ENCODE measurements at regions not wholly inside any gene's neighbourhood (a gene's known extent, or its start where the extent isn't known, plus 50 kb on each side); places are given as distances from the start of the nearest gene placed in this dataset.

DNA sequence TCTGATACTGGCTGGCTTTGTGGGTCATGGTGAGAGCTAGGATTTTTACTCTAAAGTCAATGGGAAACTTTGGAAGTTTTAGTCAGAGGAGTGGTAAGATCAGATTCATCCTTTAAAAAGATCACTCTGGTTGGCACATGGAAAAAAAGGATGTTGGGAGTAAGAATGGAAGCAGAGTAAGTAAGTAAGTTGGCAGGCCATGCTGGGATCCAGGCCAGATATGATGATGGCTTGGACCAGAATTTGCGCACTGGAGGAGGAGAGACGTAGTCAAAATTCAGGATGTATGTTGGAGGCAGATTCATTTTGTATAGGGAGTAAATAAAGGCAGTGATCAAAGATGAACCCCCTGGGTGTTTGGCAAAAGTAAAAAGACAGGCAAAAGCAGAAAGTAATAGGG lies 283.3 kb upstream of the THSD7B start (continued):
- no peak for TF ChIP-seq ZBED1 (IDR thresholded peaks at IDR 0.05; ENCODE audit: borderline replicate concordance)
- TF ChIP-seq DPF2 (IDR thresholded peaks at IDR 0.05) = no peak
- TF ChIP-seq CBX3 (IDR thresholded peaks at IDR 0.05; ENCODE audit: borderline replicate concordance, low read depth) = no peak
- TF ChIP-seq, protein P1, sequence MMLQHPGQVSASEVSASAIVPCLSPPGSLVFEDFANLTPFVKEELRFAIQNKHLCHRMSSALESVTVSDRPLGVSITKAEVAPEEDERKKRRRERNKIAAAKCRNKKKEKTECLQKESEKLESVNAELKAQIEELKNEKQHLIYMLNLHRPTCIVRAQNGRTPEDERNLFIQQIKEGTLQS (IDR thresholded peaks at IDR 0.05; ENCODE audit: borderline replicate concordance, extremely low read depth, low read depth, low read length) = no peak

GRCh38 chr2:136479696-136480095 lies 285.6 kb upstream of the THSD7B start:
- H3K4me3 ChIP-seq = no peak overlapping the region
- H3K4me1 ChIP-seq (ENCODE audit: control insufficient read depth, insufficient read depth, low read length) = no peaks in the 10 kb centered on the region
- ChIA-PET CTCF (no interaction called here), RAD21 (ENCODE audit: unreplicated experiment) (no interaction called here), SMC1A (ENCODE audit: uncharacterized antibody, unreplicated experiment) (no interaction called here), POLR2A (no interaction called here)
- H3K27me3 ChIP-seq (replicated peaks in 1 of 2; ENCODE audit: control insufficient read depth in 2 of 2, insufficient read depth in 2 of 2, low read length in 1 of 2) = no peaks in the 10 kb centered on the region
- no peaks in the 10 kb centered on the region for H3K9me3 ChIP-seq (replicated peaks; ENCODE audit: control insufficient read depth, insufficient read depth, low read length)
- intact Hi-C loops (cut with micrococcal nuclease; ENCODE audit: unreplicated experiment) = no loop called here
- H3K9ac ChIP-seq (ENCODE audit: control insufficient read depth, insufficient read depth, low read length) = no peak overlapping the region
- no peak for ATAC-seq
- no peaks in the 10 kb centered on the region for H3K36me3 ChIP-seq (ENCODE audit: control insufficient read depth in 2 of 2, insufficient read depth in 2 of 2, low read length in 1 of 2)
- no peak overlapping the region for H2AFZ ChIP-seq (ENCODE audit: control insufficient read depth, low read depth, low read length)
- BruUV-seq (replicated peaks) = no TSS peak
- 8% methylated on average over 2 of the region's 2 CpGs for WGBS (ENCODE audit: insufficient coverage, insufficient replicate concordance, low lambda C conversion rate, missing lambda C conversion rate)
- H3K27ac ChIP-seq (ENCODE audit: control insufficient read depth, insufficient read depth) = no peak overlapping the region
- no peak for DNase-seq (ENCODE audit: low read depth, low spot score)
- no peaks in the 10 kb centered on the region for H3K79me2 ChIP-seq (ENCODE audit: control insufficient read depth, insufficient read depth, low read length)
- H4K20me1 ChIP-seq (ENCODE audit: control insufficient read depth, insufficient read depth) = no peaks in the 10 kb centered on the region
- FAIRE-seq = no peak
- H3K4me2 ChIP-seq (ENCODE audit: control insufficient read depth, insufficient read depth) = no peak overlapping the region
- in situ Hi-C loops (cut with MboI) = no loop called here
- TF ChIP-seq ATF7 (IDR thresholded peaks at IDR 0.05; ENCODE audit: low read depth) (no peak), JUNB (IDR thresholded peaks at IDR 0.05) (no peak), CHD4 (IDR thresholded peaks at IDR 0.05) (no peak), MTA2 (IDR thresholded peaks at IDR 0.05; ENCODE audit: low read depth) (no peak), GATAD2B (conservative IDR thresholded peaks at IDR 0.05; ENCODE audit: low read depth) (no peak), BHLHE40 (IDR thresholded peaks at IDR 0.05; ENCODE audit: borderline replicate concordance in 1 of 2, low read depth in 2 of 2, low read length in 1 of 2) (no peak), HDAC2 (IDR thresholded peaks at IDR 0.05) (no peak), HCFC1 (IDR thresholded peaks at IDR 0.05; ENCODE audit: low read length) (no peak), IKZF2 (IDR thresholded peaks at IDR 0.05) (no peak), MAX (IDR thresholded peaks at IDR 0.05; ENCODE audit: low read depth, low read length) (no peak), E2F8 (IDR thresholded peaks at IDR 0.05; ENCODE audit: low read depth, partially characterized antibody) (no peak)
- TF ChIP-seq, protein P2, sequence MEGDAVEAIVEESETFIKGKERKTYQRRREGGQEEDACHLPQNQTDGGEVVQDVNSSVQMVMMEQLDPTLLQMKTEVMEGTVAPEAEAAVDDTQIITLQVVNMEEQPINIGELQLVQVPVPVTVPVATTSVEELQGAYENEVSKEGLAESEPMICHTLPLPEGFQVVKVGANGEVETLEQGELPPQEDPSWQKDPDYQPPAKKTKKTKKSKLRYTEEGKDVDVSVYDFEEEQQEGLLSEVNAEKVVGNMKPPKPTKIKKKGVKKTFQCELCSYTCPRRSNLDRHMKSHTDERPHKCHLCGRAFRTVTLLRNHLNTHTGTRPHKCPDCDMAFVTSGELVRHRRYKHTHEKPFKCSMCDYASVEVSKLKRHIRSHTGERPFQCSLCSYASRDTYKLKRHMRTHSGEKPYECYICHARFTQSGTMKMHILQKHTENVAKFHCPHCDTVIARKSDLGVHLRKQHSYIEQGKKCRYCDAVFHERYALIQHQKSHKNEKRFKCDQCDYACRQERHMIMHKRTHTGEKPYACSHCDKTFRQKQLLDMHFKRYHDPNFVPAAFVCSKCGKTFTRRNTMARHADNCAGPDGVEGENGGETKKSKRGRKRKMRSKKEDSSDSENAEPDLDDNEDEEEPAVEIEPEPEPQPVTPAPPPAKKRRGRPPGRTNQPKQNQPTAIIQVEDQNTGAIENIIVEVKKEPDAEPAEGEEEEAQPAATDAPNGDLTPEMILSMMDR (IDR thresholded peaks at IDR 0.05 in 2 of 3, conservative IDR thresholded peaks at IDR 0.05 in 1 of 3; ENCODE audit: control insufficient read depth in 2 of 3, extremely low read depth in 1 of 3, insufficient read depth in 1 of 3, low read depth in 3 of 3, low read length in 3 of 3) = no peak
- TF ChIP-seq, protein P3, sequence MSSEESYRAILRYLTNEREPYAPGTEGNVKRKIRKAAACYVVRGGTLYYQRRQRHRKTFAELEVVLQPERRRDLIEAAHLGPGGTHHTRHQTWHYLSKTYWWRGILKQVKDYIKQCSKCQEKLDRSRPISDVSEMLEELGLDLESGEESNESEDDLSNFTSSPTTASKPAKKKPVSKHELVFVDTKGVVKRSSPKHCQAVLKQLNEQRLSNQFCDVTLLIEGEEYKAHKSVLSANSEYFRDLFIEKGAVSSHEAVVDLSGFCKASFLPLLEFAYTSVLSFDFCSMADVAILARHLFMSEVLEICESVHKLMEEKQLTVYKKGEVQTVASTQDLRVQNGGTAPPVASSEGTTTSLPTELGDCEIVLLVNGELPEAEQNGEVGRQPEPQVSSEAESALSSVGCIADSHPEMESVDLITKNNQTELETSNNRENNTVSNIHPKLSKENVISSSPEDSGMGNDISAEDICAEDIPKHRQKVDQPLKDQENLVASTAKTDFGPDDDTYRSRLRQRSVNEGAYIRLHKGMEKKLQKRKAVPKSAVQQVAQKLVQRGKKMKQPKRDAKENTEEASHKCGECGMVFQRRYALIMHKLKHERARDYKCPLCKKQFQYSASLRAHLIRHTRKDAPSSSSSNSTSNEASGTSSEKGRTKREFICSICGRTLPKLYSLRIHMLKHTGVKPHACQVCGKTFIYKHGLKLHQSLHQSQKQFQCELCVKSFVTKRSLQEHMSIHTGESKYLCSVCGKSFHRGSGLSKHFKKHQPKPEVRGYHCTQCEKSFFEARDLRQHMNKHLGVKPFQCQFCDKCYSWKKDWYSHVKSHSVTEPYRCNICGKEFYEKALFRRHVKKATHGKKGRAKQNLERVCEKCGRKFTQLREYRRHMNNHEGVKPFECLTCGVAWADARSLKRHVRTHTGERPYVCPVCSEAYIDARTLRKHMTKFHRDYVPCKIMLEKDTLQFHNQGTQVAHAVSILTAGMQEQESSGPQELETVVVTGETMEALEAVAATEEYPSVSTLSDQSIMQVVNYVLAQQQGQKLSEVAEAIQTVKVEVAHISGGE (CRISPR knock-in tag; IDR thresholded peaks at IDR 0.05) = no peak

All from GM12878 (cell line).